WTC11 (cell line): ENCODE measurements at regions not wholly inside any gene's neighbourhood (a gene's known extent, or its start where the extent isn't known, plus 50 kb on each side); places are given as distances from the start of the nearest gene placed in this dataset.
"Not testable (repeated sequence)": the region's sequence is repeated elsewhere in the genome, so short reads cannot be mapped to it uniquely, and the experiment has no call there.

Experiments
- ATAC-seq: fragments of 200-7000 bp; cut with Tn5 transposase; 2 replicates; pipeline ENCODE4 v1.10.0; 2021; ENCODE audit warnings: mild to moderate bottlenecking, moderate library complexity
- CTCF ChIA-PET: fragments of 300-600 bp; sonication (Branson Sonifier 250); formaldehyde crosslinking; loops from one replicate; lab custom pipeline; 2021; ENCODE audit warnings: antibody characterized with exemption; lab: Charles Lee
- POLR2A ChIA-PET: fragments of 350-600 bp; sonication (Branson Sonifier 250); formaldehyde crosslinking; loops from one replicate; lab custom pipeline; 2021; ENCODE audit warnings: antibody characterized with exemption; lab: Charles Lee
- DNase-seq: peaks from one replicate; pipeline ENCODE4 v3.0.0; 2021; ENCODE audit warnings: low spot score
- H3K27ac Mint-ChIP-seq: 2 replicates; pipeline ENCODE4 v1.8.0; 2021; ENCODE audit warnings: mixed read lengths
- H3K27me3 Mint-ChIP-seq: 2 replicates; pipeline ENCODE4 v1.8.0; 2021; ENCODE audit warnings: low read depth, mild to moderate bottlenecking, moderate library complexity, mixed read lengths
- H3K36me3 Mint-ChIP-seq: 2 replicates; pipeline ENCODE4 v1.8.0; 2021; ENCODE audit warnings: mixed read lengths
- H3K4me1 Mint-ChIP-seq: 2 replicates; pipeline ENCODE4 v1.8.0; 2022; ENCODE audit warnings: mixed read lengths
- H3K4me3 Mint-ChIP-seq: 2 replicates; pipeline ENCODE4 v1.8.0; 2021; ENCODE audit warnings: mild to moderate bottlenecking, moderate library complexity, mixed read lengths
- H3K9me3 Mint-ChIP-seq: 2 replicates; pipeline ENCODE4 v1.8.0; 2021; ENCODE audit warnings: mixed read lengths
- ATF6 ChIP-seq: sonication (generic); formaldehyde crosslinking; IDR thresholded peaks from 2 replicates; pipeline ENCODE4 v1.8.1; 2023; ENCODE audit warnings: mild to moderate bottlenecking, missing genetic modification reagents
- E2F4 ChIP-seq: sonication (generic); formaldehyde crosslinking; IDR thresholded peaks from 2 replicates; pipeline ENCODE4 v1.8.1; 2022; ENCODE audit warnings: low read depth, mild to moderate bottlenecking, moderate library complexity, missing genetic modification reagents, borderline replicate concordance
- FOXP1 ChIP-seq: sonication (generic); formaldehyde crosslinking; IDR thresholded peaks from 2 replicates; pipeline ENCODE4 v1.8.0; 2022; ENCODE audit warnings: missing genetic modification reagents, mild to moderate bottlenecking, moderate library complexity, borderline replicate concordance
- IRF2 ChIP-seq: sonication (generic); formaldehyde crosslinking; IDR thresholded peaks from 2 replicates; pipeline ENCODE4 v1.8.0; 2022; ENCODE audit warnings: low read depth, missing genetic modification reagents, borderline replicate concordance
- JAZF1 ChIP-seq: fragments of 250-450 bp; sonication (Bioruptor Pico); IDR thresholded peaks from 2 replicates; pipeline ENCODE4 v1.9.0; 2021; ENCODE audit warnings: moderate library complexity, mild to moderate bottlenecking, inconsistent platforms
- KAT7 ChIP-seq: sonication (generic); formaldehyde crosslinking; IDR thresholded peaks from 2 replicates; pipeline ENCODE4 v1.8.1; 2023; ENCODE audit warnings: missing genetic modification reagents, mild to moderate bottlenecking, borderline replicate concordance
- MLX ChIP-seq: sonication (generic); formaldehyde crosslinking; IDR thresholded peaks from 2 replicates; pipeline ENCODE4 v1.8.1; 2023; ENCODE audit warnings: mild to moderate bottlenecking, missing genetic modification reagents, moderate library complexity
- PREB ChIP-seq: sonication (generic); formaldehyde crosslinking; IDR thresholded peaks from 2 replicates; pipeline ENCODE4 v1.8.1; 2022; ENCODE audit warnings: mild to moderate bottlenecking, missing genetic modification reagents, moderate library complexity, borderline replicate concordance
- PRRX2 ChIP-seq: fragments of 250-450 bp; sonication (Bioruptor Pico); IDR thresholded peaks from 2 replicates; pipeline ENCODE4 v1.8.0; 2021; ENCODE audit warnings: mild to moderate bottlenecking
- RELA ChIP-seq: sonication (generic); formaldehyde crosslinking; IDR thresholded peaks from 2 replicates; pipeline ENCODE4 v1.8.1; 2022; ENCODE audit warnings: missing genetic modification reagents, mild to moderate bottlenecking, borderline replicate concordance
- SMAD4 ChIP-seq: sonication (generic); formaldehyde crosslinking; IDR thresholded peaks from 2 replicates; pipeline ENCODE4 v1.8.0; 2022; ENCODE audit warnings: mild to moderate bottlenecking, missing genetic modification reagents
- ZBTB43 ChIP-seq: sonication (generic); formaldehyde crosslinking; IDR thresholded peaks from 2 replicates; pipeline ENCODE4 v1.8.1; 2023; ENCODE audit warnings: mild to moderate bottlenecking, missing genetic modification reagents
- ZNF396 ChIP-seq: fragments of 250-450 bp; sonication (Bioruptor Pico); IDR thresholded peaks from 2 replicates; pipeline ENCODE4 v1.8.0; 2021; ENCODE audit warnings: mild to moderate bottlenecking, moderate library complexity, borderline replicate concordance
- ZNF425 ChIP-seq: fragments of 250-450 bp; sonication (Bioruptor Pico); conservative IDR thresholded peaks from 2 replicates; pipeline ENCODE4 v1.9.0; 2021; ENCODE audit warnings: mild to moderate bottlenecking
- ZNF671 ChIP-seq: fragments of 250-450 bp; sonication (Bioruptor Pico); IDR thresholded peaks from 2 replicates; pipeline ENCODE4 v1.8.0; 2021; ENCODE audit warnings: mild to moderate bottlenecking
- ZSCAN18 ChIP-seq: fragments of 250-450 bp; sonication (Bioruptor Pico); IDR thresholded peaks from 2 replicates; pipeline ENCODE4 v2.1.2; 2022; ENCODE audit warnings: mild to moderate bottlenecking, moderate library complexity

- TF ChIP-seq ZSCAN18 (CRISPR knock-in tag) (no peak), RELA (no peak), FOXP1 (CRISPR knock-in tag) (no peak), SMAD4 (no peak), ZBTB43 (CRISPR knock-in tag) (no peak), MLX (no peak), PREB (CRISPR knock-in tag) (no peak), JAZF1 (CRISPR knock-in tag) (no peak), E2F4 (no peak), ZNF671 (CRISPR knock-in tag) (no peak), ZNF396 (CRISPR knock-in tag) (no peak)
Observed at GRCh38 chr9:2531481-2531880, 90.1 kb upstream of the VLDLR start (continued).

- Mint-ChIP-seq H3K36me3 (peaks cover 8% of the 10 kb centered on the region), H3K27ac (no peak overlapping the region), H3K4me3 (no peak overlapping the region), H3K9me3 (no peaks in the 10 kb centered on the region), H3K4me1 (peaks cover 9% of the 10 kb centered on the region), H3K27me3 (no peaks in the 10 kb centered on the region)
- ATAC-seq (no peak), DNase-seq (no peak)
- TF ChIP-seq ZNF425 (CRISPR knock-in tag) = no peak
- TF ChIP-seq PRRX2 (CRISPR knock-in tag) = no peak
- TF ChIP-seq KAT7 = no peak
- ChIA-PET POLR2A (no interaction called here), CTCF (no interaction called here)
Observed at GRCh38 chr9:2536511-2536910, 85.1 kb upstream of the VLDLR start.

GRCh38 chr9:2545881-2546490 lies 75.6 kb upstream of the VLDLR start:
- DNase-seq = no peak
- Mint-ChIP-seq H3K36me3 (peaks cover 21% of the 10 kb centered on the region), H3K27ac (no peak overlapping the region), H3K9me3 (peaks cover 28% of the 10 kb centered on the region), H3K27me3 (no peaks in the 10 kb centered on the region; the same call in 1 of the 2 replicates), H3K4me1 (peaks cover 5% of the 10 kb centered on the region), H3K4me3 (no peak overlapping the region)
- ATAC-seq = no peak
- CTCF ChIA-PET = no interaction called here
- POLR2A ChIA-PET = no interaction called here
- TF ChIP-seq IRF2 (CRISPR knock-in tag) (no peak), ATF6 (CRISPR knock-in tag) (no peak), JAZF1 (CRISPR knock-in tag) (no peak), MLX (no peak)

GRCh38 chr9:2555899-2556600 lies 65.5 kb upstream of the VLDLR start:
- peaks cover 18% of the 10 kb centered on the region for H3K9me3 Mint-ChIP-seq
- DNase-seq, H3K4me1 Mint-ChIP-seq, H3K4me3 Mint-ChIP-seq, H3K27me3 Mint-ChIP-seq, ATAC-seq, CTCF ChIA-PET, H3K27ac Mint-ChIP-seq: not testable (repeated sequence)
- POLR2A ChIA-PET = interaction anchor here (0.5 kb wide), 1 partner anchor 170 kb away, joined by 3 read pairs; no protein-coding TSS in a partner anchor
- peaks cover 11% of the 10 kb centered on the region for H3K36me3 Mint-ChIP-seq
